Fibroblast of lung (primary cell): ENCODE measurements at regions not wholly inside any gene's neighbourhood (a gene's known extent, or its start where the extent isn't known, plus 50 kb on each side); places are given as distances from the start of the nearest gene placed in this dataset.

Experiments
- EZH2 ChIP-seq: IDR thresholded peaks from 2 replicates; pipeline ENCODE4 v1.5.1; 2012; ENCODE audit warnings: low read length, control low read depth, mild to moderate bottlenecking; ENCODE audit errors: missing control alignments
- TF ChIP-seq, protein P1 (sequence below), 2 donors: IDR thresholded peaks in 1 of 2; conservative IDR thresholded peaks in 1 of 2; 1 replicate in 1 of 2; 2 replicates in 1 of 2; pipeline ENCODE4 v1.5.1; 2011 to 2012; ENCODE audit warnings: low read length in 2 of 2, control low read depth in 1 of 2, inconsistent platforms in 1 of 2, low read depth in 1 of 2, mild to moderate bottlenecking in 1 of 2

DNA sequence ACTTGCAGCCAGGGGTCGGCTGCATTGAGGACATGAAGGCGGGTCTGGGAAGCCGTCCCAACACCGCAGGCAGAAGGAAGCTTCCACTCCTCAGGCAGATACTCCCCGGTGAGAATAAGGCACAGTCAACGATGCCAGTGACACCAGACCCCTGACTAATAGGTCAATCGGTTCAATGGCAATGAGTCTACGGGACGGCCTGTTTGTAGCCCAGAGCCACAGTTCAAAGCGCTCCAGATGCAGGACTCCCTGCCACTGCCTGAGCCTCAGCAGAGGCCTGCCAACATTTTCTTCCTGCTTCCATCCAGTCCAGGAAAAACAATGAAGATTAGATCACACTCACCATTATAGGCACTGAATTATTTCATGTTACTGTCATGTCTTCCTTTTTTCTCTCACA is 84.5 kb upstream of the SIMC1 start:
- TF ChIP-seq, protein P1, sequence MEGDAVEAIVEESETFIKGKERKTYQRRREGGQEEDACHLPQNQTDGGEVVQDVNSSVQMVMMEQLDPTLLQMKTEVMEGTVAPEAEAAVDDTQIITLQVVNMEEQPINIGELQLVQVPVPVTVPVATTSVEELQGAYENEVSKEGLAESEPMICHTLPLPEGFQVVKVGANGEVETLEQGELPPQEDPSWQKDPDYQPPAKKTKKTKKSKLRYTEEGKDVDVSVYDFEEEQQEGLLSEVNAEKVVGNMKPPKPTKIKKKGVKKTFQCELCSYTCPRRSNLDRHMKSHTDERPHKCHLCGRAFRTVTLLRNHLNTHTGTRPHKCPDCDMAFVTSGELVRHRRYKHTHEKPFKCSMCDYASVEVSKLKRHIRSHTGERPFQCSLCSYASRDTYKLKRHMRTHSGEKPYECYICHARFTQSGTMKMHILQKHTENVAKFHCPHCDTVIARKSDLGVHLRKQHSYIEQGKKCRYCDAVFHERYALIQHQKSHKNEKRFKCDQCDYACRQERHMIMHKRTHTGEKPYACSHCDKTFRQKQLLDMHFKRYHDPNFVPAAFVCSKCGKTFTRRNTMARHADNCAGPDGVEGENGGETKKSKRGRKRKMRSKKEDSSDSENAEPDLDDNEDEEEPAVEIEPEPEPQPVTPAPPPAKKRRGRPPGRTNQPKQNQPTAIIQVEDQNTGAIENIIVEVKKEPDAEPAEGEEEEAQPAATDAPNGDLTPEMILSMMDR (conservative IDR thresholded peaks at IDR 0.05 in 1 of 2, IDR thresholded peaks at IDR 0.05 in 1 of 2; ENCODE audit: low read depth in 1 of 2, low read length in 2 of 2): no peak
- no peak for TF ChIP-seq EZH2
